HCT116 (cell line): ENCODE measurements at regions not wholly inside any gene's neighbourhood (a gene's known extent, or its start where the extent isn't known, plus 50 kb on each side); places are given as distances from the start of the nearest gene placed in this dataset.

ENCODE experiments used
- ATAC-seq: fragments of 200-7000 bp; cut with Tn5 transposase; 2 replicates; pipeline ENCODE4 v1.9.1; 2020; ENCODE audit warnings: mild to moderate bottlenecking, moderate library complexity
- BruUV-seq: library from RNA; stranded (reverse); fragments of 400-500 nt; replicated peaks from 2 replicates; lab custom pipeline; 2021; lab: Mats Ljungman, UMichigan
- CTCF ChIA-PET: fragments of 300-600 bp; sonication (Branson Sonifier 250); formaldehyde crosslinking; loops from one replicate; lab custom pipeline; 2021; ENCODE audit warnings: antibody characterized with exemption; lab: Charles Lee
- POLR2A ChIA-PET: fragments of 300-600, 350-600 bp; sonication (Branson Sonifier 250); formaldehyde crosslinking; loops from one replicate; lab custom pipeline; 2021; ENCODE audit warnings: antibody characterized with exemption; lab: Charles Lee
- RAD21 ChIA-PET, 2 experiments: fragments of 300-600 bp; sonication (Branson Sonifier 250); formaldehyde crosslinking; loops; one replicate each; lab custom pipeline; 2023; ENCODE audit warnings: low total read pairs in 2 of 2; ENCODE audit not compliant: uncharacterized antibody in 2 of 2, unreplicated experiment in 2 of 2, low non-redundant PET in 1 of 2; lab: Charles Lee
- DNase-seq: peaks from one replicate; pipeline ENCODE4 v3.0.0-alpha.2; 2010; ENCODE audit warnings: low read depth, low spot score
- H2AFZ ChIP-seq: fragments of 200-600 bp; shearing (Covaris generic), sonication (generic); 2 replicates; pipeline ENCODE4 v1.6.1; 2017; ENCODE audit warnings: low read depth, mixed run types, mixed read lengths, antibody characterized with exemption, low read length; ENCODE audit not compliant: poor library complexity, severe bottlenecking
- H3K27ac ChIP-seq: 2 replicates; pipeline ENCODE4 v1.5.1; 2012; ENCODE audit warnings: low read depth, low read length
- H3K27me3 ChIP-seq: fragments of 200-600 bp; sonication (generic); 2 replicates; pipeline ENCODE4 v1.6.1; 2016; ENCODE audit warnings: mixed run types, low read length, mixed read lengths; ENCODE audit not compliant: insufficient read depth
- H3K36me3 ChIP-seq, 2 experiments: fragments of 200-500 bp in 1 of 2; fragments of 200-600 bp in 1 of 2; sonication (Bioruptor generic) in 1 of 2; sonication (generic) in 1 of 2; 2 replicates each; pipeline versions ENCODE4 v1.5.1 to v1.6.1; 2014 to 2016; ENCODE audit warnings: low read length in 2 of 2, inconsistent platforms in 1 of 2, mixed read lengths in 1 of 2, mixed run types in 1 of 2; ENCODE audit not compliant: insufficient read depth in 2 of 2, control insufficient read depth in 1 of 2
- H3K4me1 ChIP-seq, 2 experiments: fragments of 200-600 bp in 1 of 2; sonication (generic) in 1 of 2; 2 replicates each; pipeline versions ENCODE4 v1.5.1 to v1.6.1; 2012 to 2017; ENCODE audit warnings: low read length in 2 of 2, inconsistent platforms in 1 of 2, mild to moderate bottlenecking in 1 of 2, mixed read lengths in 1 of 2, mixed run types in 1 of 2, moderate library complexity in 1 of 2; ENCODE audit not compliant: insufficient read depth in 2 of 2, control insufficient read depth in 1 of 2
- H3K4me2 ChIP-seq: fragments of 200-600 bp; sonication (generic); 2 replicates; pipeline ENCODE4 v1.6.1; 2017; ENCODE audit warnings: mixed run types, low read length, mixed read lengths
- H3K4me3 ChIP-seq, 2 experiments: fragments of 200-600 bp in 1 of 2; sonication (generic) in 1 of 2; replicated peaks in 1 of 2; 2 replicates each; pipeline ENCODE4 v1.5.1; 2011 to 2016; ENCODE audit warnings: low read length in 2 of 2, control low read depth in 1 of 2, low read depth in 1 of 2, mild to moderate bottlenecking in 1 of 2, mixed read lengths in 1 of 2, mixed run types in 1 of 2
- H3K79me2 ChIP-seq: fragments of 200-600 bp; sonication (generic); 2 replicates; pipeline ENCODE4 v1.6.1; 2017; ENCODE audit warnings: mild to moderate bottlenecking, mixed run types, low read length, moderate library complexity, mixed read lengths; ENCODE audit not compliant: insufficient read depth
- H3K9ac ChIP-seq: fragments of 200-600 bp; sonication (generic); 2 replicates; pipeline ENCODE4 v1.6.1; 2016; ENCODE audit warnings: low read length, mixed read lengths
- H3K9me2 ChIP-seq: fragments of 200-600 bp; sonication (generic), shearing (Covaris generic); 2 replicates; pipeline ENCODE4 v1.6.1; 2017; ENCODE audit warnings: mixed run types, mild to moderate bottlenecking, moderate library complexity; ENCODE audit not compliant: insufficient read depth
- H3K9me3 ChIP-seq, 2 experiments: fragments of 200-500 bp in 1 of 2; fragments of 200-600 bp in 1 of 2; sonication (Bioruptor generic) in 1 of 2; sonication (generic) in 1 of 2; 2 replicates each; pipeline ENCODE4 v1.6.1; 2014 to 2017; ENCODE audit warnings: low read length in 2 of 2, mixed read lengths in 2 of 2, inconsistent platforms in 1 of 2, low read depth in 1 of 2, mild to moderate bottlenecking in 1 of 2, mixed run types in 1 of 2, moderate library complexity in 1 of 2; ENCODE audit not compliant: control insufficient read depth in 1 of 2, insufficient read depth in 1 of 2
- H4K20me1 ChIP-seq: fragments of 200-600 bp; sonication (generic), shearing (Covaris generic); 2 replicates; pipeline ENCODE4 v1.6.1; 2017; ENCODE audit warnings: mixed run types, mild to moderate bottlenecking, moderate library complexity; ENCODE audit not compliant: insufficient read depth
- ATF3 ChIP-seq: IDR thresholded peaks from 2 replicates; pipeline ENCODE4 v1.6.1; 2012
- CEBPB ChIP-seq: IDR thresholded peaks from 2 replicates; pipeline ENCODE4 v1.6.1; 2012; ENCODE audit warnings: low read depth
- CTCF ChIP-seq, 3 experiments: fragments of 200-600 bp in 1 of 3; sonication (generic) in 1 of 3; IDR thresholded peaks in 2 of 3; conservative IDR thresholded peaks in 1 of 3; 2 replicates each; pipeline ENCODE4 v1.5.1; 2012 to 2017; ENCODE audit warnings: low read depth in 2 of 3, low read length in 2 of 3, antibody characterized with exemption in 1 of 3, borderline replicate concordance in 1 of 3, control low read depth in 1 of 3, mild to moderate bottlenecking in 1 of 3, mixed read lengths in 1 of 3, mixed run types in 1 of 3, moderate library complexity in 1 of 3; ENCODE audit not compliant: insufficient read depth in 1 of 3
- EZH2 ChIP-seq: fragments of 200-600 bp; sonication (generic); IDR thresholded peaks from 2 replicates; pipeline ENCODE4 v1.6.1; 2017; ENCODE audit warnings: antibody characterized with exemption, mixed run types
- MAX ChIP-seq: IDR thresholded peaks from 2 replicates; pipeline ENCODE4 v1.6.1; 2012
- POLR2A ChIP-seq: IDR thresholded peaks from 2 replicates; pipeline ENCODE4 v1.7.0; 2011; ENCODE audit warnings: borderline replicate concordance; ENCODE audit not compliant: insufficient read depth, insufficient read length; ENCODE audit errors: extremely low read depth
- RAD21 ChIP-seq: IDR thresholded peaks from 2 replicates; pipeline ENCODE4 v1.6.1; 2012; ENCODE audit warnings: low read depth, mild to moderate bottlenecking
- REST ChIP-seq: IDR thresholded peaks from 2 replicates; pipeline ENCODE4 v1.6.1; 2012; ENCODE audit warnings: low read depth
- SIN3A ChIP-seq: IDR thresholded peaks from 2 replicates; pipeline ENCODE4 v1.6.1; 2012; ENCODE audit warnings: low read depth
- SP1 ChIP-seq: IDR thresholded peaks from 2 replicates; pipeline ENCODE4 v1.6.1; 2012; ENCODE audit warnings: low read depth
- YY1 ChIP-seq: IDR thresholded peaks from 2 replicates; pipeline ENCODE4 v1.6.1; 2011; ENCODE audit warnings: low read length, low read depth, moderate library complexity, mild to moderate bottlenecking; ENCODE audit not compliant: insufficient replicate concordance; ENCODE audit errors: extremely low read depth
- ZBTB33 ChIP-seq: IDR thresholded peaks from 2 replicates; pipeline ENCODE4 v1.6.1; 2011; ENCODE audit warnings: mild to moderate bottlenecking, low read length, moderate library complexity; ENCODE audit not compliant: insufficient replicate concordance; ENCODE audit errors: extremely low read depth
- intact Hi-C: fragments of 100-400 bp; cut with micrococcal nuclease; formaldehyde crosslinking; loops from 2 replicates; pipeline ENCODE4 v1.10.0; 2022

GRCh38 chr14:97704316-97704885, 907.2 kb downstream of the VRK1 start:
- no peaks in the 10 kb centered on the region for H3K9me2 ChIP-seq
- no TSS peak for BruUV-seq
- ATAC-seq, result no peak
- no peak overlapping the region for H3K4me3 ChIP-seq
- H2AFZ ChIP-seq, result no peak overlapping the region
- H3K9me3 ChIP-seq, result peaks cover 0 to 3% of the 10 kb centered on the region in 2 experiments; a peak in 1 of 4 replicates
- H3K27me3 ChIP-seq, result no peaks in the 10 kb centered on the region
- no peaks in the 10 kb centered on the region for H3K4me1 ChIP-seq
- no peak for TF ChIP-seq ATF3
- TF ChIP-seq SIN3A, result no peak
- no peak for TF ChIP-seq EZH2
- TF ChIP-seq MAX, result no peak
- TF ChIP-seq SP1, result no peak
- no peak for TF ChIP-seq POLR2A
- no peak for TF ChIP-seq YY1
- no peak for TF ChIP-seq REST
- no peak for TF ChIP-seq ZBTB33
- no peak for TF ChIP-seq RAD21
- no peak for TF ChIP-seq CEBPB
- TF ChIP-seq CTCF (IDR thresholded peaks at IDR 0.05 in 2 of 3, conservative IDR thresholded peaks at IDR 0.05 in 1 of 3; ENCODE audit: borderline replicate concordance in 1 of 3, insufficient read depth in 1 of 3, low read depth in 2 of 3, low read length in 2 of 3), result no peak
- TF ChIP-seq, all 23 proteins: peak for 0
- CTCF ChIA-PET, result no interaction called here
- no peak overlapping the region for H3K27ac ChIP-seq
- H3K9ac ChIP-seq, result no peak overlapping the region
- intact Hi-C loops, result no loop called here
- H3K36me3 ChIP-seq, result no peaks in the 10 kb centered on the region
- POLR2A ChIA-PET, result no interaction called here
- no peak for DNase-seq
- H4K20me1 ChIP-seq, result no peaks in the 10 kb centered on the region
- RAD21 ChIA-PET, result no interaction called here
- H3K4me2 ChIP-seq, result no peak overlapping the region
- H3K79me2 ChIP-seq, result no peaks in the 10 kb centered on the region
